ENCODE measurements at regions not wholly inside any gene's neighbourhood (a gene's known extent, or its start where the extent isn't known, plus 50 kb on each side); places are given as distances from the start of the nearest gene placed in this dataset.

DNA sequence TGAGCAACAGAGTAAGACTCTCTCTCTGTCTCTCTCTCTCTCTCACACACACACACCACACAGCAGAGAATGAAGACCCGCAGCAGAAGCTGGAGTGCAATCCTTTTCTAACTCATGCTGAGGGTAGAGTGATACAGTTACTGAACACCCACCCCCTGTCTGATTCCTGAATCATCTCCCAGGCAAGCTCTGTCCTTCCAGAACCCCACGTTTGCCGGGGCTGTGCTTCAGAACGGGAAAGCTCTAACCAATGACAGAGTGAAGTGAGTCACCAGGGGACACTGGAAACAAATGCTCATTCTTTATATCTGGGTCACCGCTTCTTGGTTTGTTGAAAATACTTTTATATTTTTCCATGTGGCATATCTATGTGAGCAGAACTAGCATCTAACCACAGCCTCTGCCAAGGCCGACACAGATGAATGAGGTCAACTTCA is 553.7 kb upstream of the AMELY start:
- DNase-seq (ENCODE audit: low read depth in 2 of 3, low spot score in 2 of 3): no peak

DNA sequence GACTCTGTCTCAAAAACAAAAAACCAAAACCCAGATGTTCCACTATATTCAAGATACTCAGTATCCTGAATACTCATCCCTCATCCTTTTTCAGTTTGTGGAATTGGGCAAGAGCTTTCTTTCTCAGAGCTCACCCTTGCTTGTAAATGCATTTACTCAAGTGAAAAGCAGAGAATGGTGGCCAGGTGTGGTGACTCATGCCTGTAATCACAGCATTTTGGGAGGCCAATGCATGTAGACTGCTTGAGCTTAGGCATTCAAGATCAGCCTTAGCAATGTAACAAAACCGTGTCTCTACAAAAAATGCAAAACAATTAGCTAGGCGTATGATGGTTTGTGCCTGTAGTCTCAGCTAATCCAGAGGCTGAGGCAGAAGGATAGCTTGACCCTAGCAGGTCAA is 553.2 kb upstream of the AMELY start:
- no peak for DNase-seq (ENCODE audit: low read depth in 2 of 3, low spot score in 2 of 3)

DNA sequence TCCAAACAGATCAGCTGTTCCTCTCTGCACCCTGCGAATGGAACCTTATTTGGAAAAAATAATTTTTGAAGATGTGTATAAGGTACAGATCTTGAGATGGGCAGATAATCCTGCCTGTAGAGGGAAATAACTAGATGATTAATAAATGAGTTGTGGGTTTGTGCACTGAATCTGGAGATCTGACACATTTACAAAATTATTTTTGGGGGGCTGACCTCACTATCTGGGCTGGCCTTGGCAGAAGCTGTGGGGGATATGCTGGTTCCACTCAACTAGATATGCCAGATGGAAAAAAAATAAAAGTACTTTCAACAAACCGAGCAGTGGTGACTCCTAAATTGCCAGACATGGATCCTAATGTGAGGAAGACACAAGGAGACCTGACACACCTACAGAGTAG is 552.2 kb upstream of the AMELY start:
- DNase-seq (ENCODE audit: low read depth in 2 of 3, low spot score in 2 of 3): no peak

DNA sequence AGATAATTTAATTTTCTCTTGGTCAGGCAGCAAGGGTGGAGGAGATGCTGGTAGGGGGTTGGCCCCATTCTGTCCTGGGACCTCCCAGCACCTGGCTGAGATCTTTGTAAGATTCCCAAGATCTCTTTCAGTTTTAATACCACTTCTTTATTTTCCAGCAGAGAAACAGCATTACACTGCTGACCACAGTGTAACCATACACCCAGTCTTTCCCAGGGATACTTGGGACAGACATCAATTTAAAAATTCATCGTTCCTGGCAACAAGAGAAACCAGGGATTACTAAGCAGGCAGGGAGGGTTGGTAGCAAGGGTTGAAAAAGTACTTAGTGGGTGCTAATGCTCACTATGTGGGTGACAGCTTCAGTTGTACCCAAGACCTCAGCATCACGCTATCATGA is 551.6 kb upstream of the AMELY start:
- DNase-seq (ENCODE audit: low read depth in 2 of 3, low spot score in 2 of 3): no peak

DNA sequence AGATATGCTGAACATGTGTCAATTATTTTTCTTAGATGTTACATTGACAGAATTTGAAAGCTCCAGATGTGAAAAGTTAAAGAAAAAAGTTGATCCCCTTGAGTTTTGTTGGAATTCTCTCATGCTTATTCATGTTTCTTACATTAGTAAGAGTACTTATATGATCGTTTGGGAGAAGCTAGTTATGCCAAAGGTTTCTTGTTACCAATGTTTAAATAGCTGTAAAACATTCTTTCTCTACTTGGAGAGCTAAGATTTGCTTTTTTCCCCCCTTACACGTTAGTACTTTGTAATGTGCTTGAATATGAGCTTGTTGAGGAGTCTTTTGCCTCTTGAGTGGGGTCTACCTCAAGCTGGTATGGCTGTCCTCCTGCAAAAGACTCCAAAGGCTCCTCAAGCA is 551.1 kb upstream of the AMELY start:
- no peak for DNase-seq (ENCODE audit: low read depth in 2 of 3, low spot score in 2 of 3)

DNA sequence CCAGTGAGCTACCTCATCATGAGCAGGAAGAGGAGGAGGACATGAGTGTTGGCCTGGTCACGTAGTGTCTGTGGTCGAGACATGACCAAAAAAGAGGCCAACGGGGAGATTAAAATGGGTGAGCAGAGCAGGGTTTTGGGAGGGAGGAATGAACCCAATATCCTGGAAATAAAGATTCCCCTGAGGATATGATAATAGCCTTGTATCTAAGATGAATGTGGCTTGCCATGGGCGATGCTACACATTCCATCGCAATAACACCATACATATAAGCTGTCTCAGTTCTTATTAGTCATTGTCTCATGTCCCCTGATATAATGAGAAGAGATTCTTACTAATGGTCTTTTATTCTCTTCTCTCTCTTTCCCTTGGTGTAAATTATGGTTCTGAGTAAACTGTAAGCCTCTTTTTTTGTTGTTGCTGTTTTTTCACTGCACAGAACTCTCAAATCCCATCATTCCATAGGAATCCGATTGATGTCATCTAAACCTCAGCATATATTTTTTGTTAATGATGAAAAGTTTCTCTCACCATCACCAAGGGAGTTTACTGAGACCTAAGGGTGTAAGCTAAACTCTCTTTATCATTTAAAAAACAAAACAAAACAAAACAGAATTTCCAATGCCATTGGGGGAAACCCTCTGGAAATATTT is 550.4 kb upstream of the AMELY start:
- DNase-seq (ENCODE audit: low read depth in 2 of 3, low spot score in 2 of 3): no peak

DNA sequence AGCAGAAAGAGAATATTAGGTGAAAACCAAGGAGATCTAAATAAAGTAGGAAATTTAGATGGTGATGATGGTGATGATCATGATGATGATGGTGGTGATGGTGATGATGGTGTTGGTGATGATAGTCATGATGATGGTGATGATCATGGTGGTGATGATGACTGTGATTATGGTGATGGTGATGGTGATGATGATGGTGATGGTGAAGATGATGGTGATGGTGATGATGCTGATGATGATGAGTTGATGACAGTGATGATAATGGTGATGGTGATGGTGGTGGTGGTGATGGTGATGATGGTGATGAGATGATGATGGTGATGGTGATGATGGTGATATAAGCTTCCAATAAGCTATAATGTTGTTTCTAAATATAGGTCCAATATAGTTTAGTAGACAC is 548.2 kb upstream of the AMELY start:
- no peak for DNase-seq (ENCODE audit: low read depth in 2 of 3, low spot score in 2 of 3)

DNA sequence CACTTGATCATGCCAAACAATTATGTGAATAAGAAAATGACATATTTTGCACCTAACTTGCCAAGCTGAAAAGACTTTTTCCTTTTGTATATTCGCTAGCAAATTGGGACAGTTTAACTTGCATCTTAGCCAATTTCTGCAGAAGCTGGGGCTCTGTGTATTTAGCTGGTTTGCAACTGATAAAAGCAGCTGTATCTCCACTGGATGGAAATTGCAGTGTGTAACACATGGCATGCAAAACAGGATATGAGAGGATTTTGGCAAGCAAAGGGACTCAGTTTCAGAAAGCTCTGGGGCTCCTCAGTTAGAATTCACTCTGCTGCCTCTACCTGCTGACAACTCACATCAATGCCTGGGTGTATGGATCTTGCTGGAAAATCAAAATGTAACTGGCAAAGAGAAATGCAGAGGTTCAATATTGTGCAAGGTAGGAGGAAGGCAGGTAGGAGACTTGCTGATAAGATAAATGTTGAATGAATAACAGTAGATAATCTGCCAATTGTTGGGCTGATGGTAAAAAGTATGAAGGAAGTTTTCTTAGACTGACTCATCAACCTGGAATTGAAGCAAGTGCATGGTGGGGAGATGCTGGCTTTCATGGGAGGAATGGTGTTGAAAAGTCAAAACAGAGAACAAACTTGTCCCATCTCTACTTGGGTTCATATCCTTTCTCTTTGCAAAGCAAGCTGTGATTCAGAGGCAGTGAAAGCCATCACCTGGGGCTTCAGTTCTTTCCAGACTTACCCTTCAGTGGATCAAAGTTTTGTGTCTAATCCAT is 546.9 kb upstream of the AMELY start:
- DNase-seq (ENCODE audit: low read depth in 2 of 3, low spot score in 2 of 3): no peak

DNA sequence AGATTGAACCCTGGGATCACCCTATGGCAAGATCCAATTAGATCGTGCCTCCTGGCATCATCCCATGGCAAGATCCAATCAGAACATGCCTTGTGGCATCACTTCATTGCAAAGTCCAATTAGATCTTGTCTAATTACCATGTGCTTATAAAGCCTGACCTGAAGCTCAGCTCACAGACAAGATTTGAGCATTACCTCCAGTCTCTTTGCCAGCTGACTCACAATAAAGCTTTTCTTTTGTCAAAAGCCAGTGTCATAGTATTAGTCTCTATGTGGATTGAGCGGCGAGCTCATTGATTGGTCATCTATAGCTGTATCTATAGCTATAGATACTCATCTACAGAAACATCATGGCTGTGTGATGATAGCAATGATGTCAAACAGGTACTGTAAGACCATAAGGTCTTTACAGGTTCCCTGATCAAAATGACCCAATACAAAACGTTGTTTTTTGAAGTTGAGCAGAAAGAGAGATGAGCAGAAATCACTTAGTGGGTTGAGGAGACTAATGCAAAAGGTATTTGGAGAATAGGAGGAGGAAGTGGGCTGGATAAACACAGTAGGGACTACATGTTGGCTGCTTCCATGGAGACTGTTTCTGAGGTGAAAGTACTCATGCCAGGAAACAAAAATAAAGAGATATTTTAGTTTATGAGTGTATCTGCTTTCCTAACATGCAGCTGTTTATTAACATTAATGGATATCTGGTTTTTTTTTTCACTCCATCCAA is 545.9 kb upstream of the AMELY start:
- DNase-seq (ENCODE audit: low read depth in 2 of 3, low spot score in 2 of 3): no peak

DNA sequence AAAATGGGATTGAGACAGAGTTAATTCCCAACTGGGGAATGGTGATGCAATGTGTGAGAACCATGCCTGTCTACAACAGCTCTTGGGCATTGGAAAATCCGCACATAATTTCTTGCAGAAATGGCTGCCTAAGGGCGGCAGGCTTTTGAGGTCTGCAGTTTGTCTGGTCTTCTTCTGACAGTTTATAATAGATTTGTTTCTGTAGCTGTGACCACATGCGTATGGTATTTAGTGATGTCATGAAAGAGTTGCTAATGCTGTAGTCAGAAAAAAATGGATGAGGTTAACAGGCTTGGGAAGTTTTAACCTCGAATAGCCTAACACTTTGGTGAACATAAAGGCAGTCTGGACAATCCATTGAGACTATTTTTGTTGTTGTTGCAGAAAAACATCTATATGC is 544.1 kb upstream of the AMELY start:
- DNase-seq (ENCODE audit: low read depth in 2 of 3, low spot score in 2 of 3): no peak

DNA sequence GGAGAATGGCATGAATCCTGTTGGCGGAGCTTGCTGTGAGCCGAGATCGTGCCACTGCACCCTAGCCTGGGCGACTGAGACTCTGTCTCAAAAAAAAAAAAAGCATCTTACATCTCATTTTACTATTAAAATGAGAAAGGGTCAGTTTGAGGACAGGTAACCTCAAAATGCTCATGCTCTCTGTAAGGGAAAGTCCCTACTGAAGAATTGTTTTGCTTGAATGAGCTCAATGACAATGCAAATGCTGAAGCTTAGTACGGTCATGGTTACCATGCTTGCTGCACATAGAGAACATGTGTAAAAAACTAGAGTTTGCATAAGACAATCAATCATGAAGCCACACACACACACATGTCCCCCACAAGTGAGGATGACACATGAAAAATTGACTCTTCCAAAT is 541.8 kb upstream of the AMELY start:
- DNase-seq (ENCODE audit: low read depth in 2 of 3, low spot score in 2 of 3): no peak

DNA sequence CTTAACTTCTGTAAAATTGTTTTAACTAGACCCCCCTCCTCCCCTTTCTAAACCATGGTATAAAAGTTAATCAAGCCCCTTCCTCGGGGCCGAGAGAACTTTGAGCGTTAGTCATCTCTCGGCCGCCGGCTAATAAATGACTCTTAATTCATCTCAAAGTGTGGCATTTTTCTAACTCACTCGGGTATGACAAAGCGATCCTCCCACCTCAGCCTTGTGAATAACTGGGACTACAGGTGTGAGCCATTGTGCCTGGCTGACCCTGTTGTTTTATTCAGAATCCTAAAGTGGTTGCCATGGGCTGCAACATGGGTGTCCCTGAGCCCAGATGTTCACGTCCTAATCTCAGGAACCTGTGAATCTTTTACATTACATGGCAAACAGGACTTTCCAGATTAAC is 540.7 kb upstream of the AMELY start:
- no peak for DNase-seq (ENCODE audit: low read depth in 2 of 3, low spot score in 2 of 3)

DNA sequence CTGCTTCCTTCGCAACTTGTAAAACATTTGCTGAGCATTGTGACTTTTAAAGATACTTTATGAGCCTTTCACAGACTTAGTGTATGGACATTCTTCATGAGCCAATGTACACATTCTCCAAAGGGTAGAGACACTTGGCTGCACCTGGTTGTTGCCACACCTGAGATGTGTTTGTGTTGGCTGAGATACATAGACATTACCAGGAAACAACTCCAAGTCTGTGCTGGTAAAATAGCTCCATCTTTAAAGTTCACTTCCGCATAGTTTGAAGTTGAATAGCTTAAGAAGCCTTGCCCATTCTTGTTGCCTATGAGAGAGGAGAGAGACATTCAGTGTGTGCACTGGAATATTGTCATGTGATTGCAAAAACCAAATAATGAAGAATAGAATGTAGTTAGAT is 538.3 kb upstream of the AMELY start:
- DNase-seq (ENCODE audit: low read depth in 2 of 3, low spot score in 2 of 3): no peak

DNA sequence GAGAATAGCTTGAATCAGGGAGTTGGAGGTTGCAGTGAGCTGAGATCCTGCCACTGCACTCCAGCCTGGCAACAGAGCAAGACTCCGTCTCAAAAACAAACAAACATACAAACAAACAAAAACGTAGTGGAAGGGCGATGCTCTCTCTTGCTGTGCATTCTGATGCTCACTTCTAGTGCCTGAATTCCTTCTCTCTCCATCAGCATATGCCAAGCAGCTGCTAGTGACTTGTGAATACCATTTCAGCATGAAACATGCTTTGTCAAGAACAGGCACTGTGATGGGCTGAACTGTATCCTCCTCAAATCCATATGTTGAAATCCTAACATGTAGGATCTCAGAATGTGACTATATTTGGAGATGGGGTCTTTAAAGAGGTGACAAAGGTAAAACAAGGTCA is 537.1 kb upstream of the AMELY start:
- DNase-seq (ENCODE audit: low read depth in 2 of 3, low spot score in 2 of 3): no peak

DNA sequence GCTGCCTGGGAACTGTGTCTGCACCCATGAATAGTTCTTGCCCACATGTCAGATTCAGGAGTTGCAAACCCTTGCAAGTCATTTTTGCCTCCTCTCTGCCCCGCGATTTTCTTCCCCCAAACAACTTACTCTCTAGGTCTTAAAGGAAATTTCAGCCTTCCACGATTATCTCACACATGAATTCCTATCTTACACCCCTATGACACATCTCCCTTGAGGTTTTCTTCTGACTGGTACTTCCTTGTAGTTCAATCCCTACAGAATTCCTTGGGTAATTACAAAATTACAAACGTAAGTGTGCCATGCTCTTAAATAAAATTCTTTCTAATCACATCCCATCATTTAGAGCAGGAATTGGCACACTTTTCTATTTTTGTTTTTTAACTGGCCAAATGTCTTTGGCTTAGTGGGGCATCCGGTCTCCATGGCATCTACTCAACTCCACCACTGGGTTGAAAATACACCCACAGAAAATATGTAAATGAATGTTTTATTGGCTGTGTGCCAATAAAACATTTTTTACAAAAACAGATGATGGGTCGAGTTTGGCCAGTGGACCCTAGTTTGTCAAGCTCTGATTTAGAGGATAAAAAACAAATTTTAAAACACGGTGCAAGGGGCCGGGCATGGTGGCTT is 536.4 kb upstream of the AMELY start:
- no peak for DNase-seq (ENCODE audit: low read depth in 2 of 3, low spot score in 2 of 3)

DNA sequence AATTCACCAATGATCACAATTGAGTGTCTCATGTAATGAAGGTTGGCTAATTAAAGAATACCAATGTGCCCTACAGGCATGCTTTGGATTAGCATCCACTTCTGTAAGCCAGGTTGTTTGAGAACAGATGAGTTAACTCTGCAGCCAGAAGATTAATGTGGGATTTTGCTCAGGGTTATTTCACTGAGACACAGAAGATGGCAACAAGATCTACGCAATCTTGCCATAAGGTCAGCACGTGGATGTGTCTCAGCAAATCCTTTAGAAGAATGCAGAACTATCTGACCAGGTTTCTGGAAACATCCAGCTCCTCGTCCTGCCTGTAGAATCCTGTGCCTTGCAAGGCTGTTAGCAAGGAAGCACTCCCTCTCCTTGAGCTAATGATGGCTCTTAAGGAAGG is 532.6 kb upstream of the AMELY start:
- DNase-seq (ENCODE audit: low read depth in 2 of 3, low spot score in 2 of 3): no peak

DNA sequence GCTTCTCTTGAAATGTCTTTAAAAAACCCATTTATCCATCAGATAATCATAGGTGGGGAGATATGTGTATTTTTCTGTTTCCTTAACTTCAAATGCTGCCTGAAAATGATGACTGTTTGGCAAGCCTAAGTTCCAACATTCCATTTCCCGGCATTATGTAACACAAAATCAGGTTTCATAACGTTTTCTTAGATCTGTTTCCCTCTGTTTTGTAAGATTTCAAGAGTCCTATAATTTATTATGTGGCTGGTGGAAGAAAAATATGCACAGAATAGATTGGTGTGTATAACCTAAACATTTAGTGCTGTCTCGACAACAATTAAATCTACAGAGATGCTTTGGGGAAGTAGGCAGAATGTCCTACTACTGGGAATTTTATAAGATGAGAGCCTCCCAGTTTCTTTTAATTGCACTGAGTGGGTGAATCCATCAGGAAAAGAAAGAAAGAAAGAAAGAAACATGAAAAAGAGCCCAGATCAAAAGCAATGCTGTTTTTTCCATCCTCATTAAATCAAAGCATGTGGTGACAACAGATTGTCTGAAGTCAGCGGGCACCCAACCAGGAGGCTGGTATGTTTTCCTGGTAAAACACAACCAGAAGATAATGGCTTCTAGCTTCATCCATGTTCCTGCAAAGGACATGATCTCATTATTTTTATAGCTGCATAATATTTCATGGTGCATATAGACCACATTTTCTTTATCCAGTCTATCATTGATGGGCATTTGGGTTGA is 529.4 kb upstream of the AMELY start:
- DNase-seq (ENCODE audit: low read depth in 2 of 3, low spot score in 2 of 3): no peak

DNA sequence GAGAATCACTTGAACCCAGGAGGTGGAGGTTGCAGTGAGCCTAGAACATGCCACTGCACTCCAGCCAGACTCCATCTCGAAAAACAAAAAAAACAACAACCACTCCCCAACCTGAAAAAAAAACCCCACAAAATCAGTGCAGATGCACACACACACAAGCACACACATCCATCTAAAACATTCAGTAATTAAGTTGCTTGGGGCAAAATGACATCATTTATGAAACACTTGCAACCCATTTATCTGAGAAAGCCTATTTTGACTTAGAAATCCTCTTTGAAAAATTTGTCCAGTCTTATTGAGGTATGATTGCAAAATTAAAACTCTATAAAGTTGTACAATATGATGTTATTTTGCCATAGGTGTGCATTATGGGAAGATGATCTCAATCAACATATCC is 525.5 kb upstream of the AMELY start:
- no peak for DNase-seq (ENCODE audit: low read depth in 2 of 3, low spot score in 2 of 3)

DNA sequence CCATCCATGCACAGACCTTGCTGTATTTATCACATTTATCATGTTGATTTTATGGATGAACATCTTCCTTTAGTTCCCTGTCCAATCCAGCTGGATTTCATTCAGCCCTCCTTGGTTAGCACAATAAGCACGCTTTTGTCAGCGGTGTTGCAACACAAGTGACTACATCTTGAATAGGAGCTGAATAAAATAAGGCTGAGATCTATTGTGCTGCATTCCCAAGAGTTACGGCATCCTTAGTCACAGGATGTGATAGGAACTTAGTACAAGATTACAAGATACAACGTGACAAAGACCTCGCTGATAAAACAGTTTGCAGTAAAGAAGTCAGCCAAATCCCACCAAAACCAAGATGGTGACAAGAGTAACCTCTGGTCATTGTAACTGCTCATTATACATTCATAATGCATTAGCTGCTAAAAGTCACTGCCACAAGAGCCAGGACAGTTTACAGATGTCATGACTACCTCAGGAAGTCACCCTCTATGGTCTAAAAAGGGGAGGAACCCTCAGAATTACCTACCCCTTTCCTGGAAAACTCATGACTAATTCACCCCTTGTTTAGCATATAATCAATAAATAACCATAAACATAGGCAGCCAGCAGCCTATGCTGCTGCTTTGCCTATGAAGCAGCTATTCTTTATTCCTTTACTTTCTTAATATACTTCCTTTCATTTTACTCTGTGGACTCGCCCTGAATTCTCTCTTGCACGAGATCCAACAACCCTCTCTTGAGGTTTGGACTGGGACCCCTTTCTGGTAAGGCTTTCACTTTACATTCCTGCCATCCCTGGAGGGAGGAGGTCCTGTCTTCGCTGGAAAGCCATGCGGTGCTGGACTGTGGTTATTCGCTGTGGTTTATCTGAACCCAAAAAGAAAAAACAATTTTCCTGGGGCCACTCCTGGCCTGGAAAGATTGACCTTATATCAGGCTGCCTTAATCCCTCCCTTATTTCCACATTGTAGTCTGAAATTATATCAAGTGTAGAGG is 522.6 kb upstream of the AMELY start:
- no peak for DNase-seq (ENCODE audit: low read depth in 2 of 3, low spot score in 2 of 3)

DNA sequence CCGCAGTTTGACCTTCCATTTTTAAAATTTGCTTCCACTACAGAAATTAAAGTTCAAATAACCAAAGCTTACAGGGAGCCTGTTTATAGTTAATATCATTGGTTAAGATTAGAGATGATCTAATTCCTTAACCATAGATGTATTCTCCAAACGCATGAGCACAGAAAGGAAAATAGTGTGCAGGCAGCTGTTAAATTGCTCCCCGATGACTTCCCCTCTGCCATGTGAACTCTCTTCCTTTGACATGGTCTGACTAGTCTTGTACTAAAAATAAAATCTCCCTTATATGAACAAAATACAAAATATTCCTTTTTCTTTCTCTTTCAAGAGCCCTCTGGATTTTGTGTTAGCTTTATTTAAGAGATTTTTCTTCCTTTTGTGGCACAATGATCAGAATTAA is 507.6 kb upstream of the AMELY start:
- no peak for DNase-seq (ENCODE audit: low read depth in 2 of 3, low spot score in 2 of 3)

Measured in activated CD8-positive, alpha-beta memory T cell treated with anti-CD3 and anti-CD28 coated beads for 48 hours (primary cell).